Hepatocyte (in vitro differentiated cells): ENCODE measurements at regions not wholly inside any gene's neighbourhood (a gene's known extent, or its start where the extent isn't known, plus 50 kb on each side); places are given as distances from the start of the nearest gene placed in this dataset.

Experiments used
- DNase-seq: peaks from one replicate; pipeline ENCODE4 v3.0.0-alpha.2; 2016; ENCODE audit warnings: low spot score
- H2AFZ ChIP-seq: fragments of 200-600 bp; sonication (generic); 2 replicates; pipeline ENCODE4 v1.6.0; 2016; ENCODE audit warnings: antibody characterized with exemption, mild to moderate bottlenecking
- H3K27ac ChIP-seq: fragments of 200-600 bp; sonication (generic); 2 replicates; pipeline ENCODE4 v1.5.1; 2016; ENCODE audit warnings: mild to moderate bottlenecking
- H3K27me3 ChIP-seq: fragments of 200-600 bp; sonication (generic); 2 replicates; pipeline ENCODE4 v1.6.1; 2016
- H3K36me3 ChIP-seq: fragments of 200-600 bp; sonication (generic); replicated peaks from 2 replicates; pipeline ENCODE4 v1.5.1; 2016; ENCODE audit warnings: low read depth; ENCODE audit not compliant: insufficient read depth
- H3K4me1 ChIP-seq: fragments of 200-600 bp; sonication (generic); 2 replicates; pipeline ENCODE4 v1.5.1; 2016; ENCODE audit warnings: mild to moderate bottlenecking, moderate library complexity; ENCODE audit not compliant: insufficient read depth
- H3K4me2 ChIP-seq: fragments of 200-600 bp; sonication (generic); 2 replicates; pipeline ENCODE4 v1.6.0; 2016
- H3K4me3 ChIP-seq: fragments of 200-600 bp; sonication (generic); 2 replicates; pipeline ENCODE4 v1.5.1; 2016; ENCODE audit warnings: mild to moderate bottlenecking
- H3K79me2 ChIP-seq: fragments of 200-600 bp; sonication (generic); 2 replicates; pipeline ENCODE4 v1.6.0; 2017; ENCODE audit warnings: mild to moderate bottlenecking
- H3K9me2 ChIP-seq: fragments of 200-600 bp; sonication (generic); replicated peaks from 2 replicates; pipeline ENCODE4 v1.6.0; 2017; ENCODE audit warnings: mild to moderate bottlenecking; ENCODE audit not compliant: insufficient read depth
- H3K9me3 ChIP-seq: fragments of 200-600 bp; sonication (generic); 2 replicates; pipeline ENCODE4 v1.5.1; 2016; ENCODE audit warnings: low read depth, mild to moderate bottlenecking
- H4K20me1 ChIP-seq: fragments of 200-600 bp; sonication (generic); 2 replicates; pipeline ENCODE4 v1.6.0; 2016; ENCODE audit warnings: mild to moderate bottlenecking; ENCODE audit not compliant: insufficient read depth, poor library complexity, severe bottlenecking
- EZH2 ChIP-seq: fragments of 200-600 bp; sonication (generic); IDR thresholded peaks from 2 replicates; pipeline ENCODE4 v1.6.1; 2016; ENCODE audit warnings: antibody characterized with exemption, mild to moderate bottlenecking, borderline replicate concordance
- EZH2phosphoT487 ChIP-seq: fragments of 200-600 bp; sonication (generic); IDR thresholded peaks from one replicate; pipeline ENCODE4 v1.6.1; 2018; ENCODE audit warnings: antibody characterized with exemption, mild to moderate bottlenecking, low read depth, moderate library complexity; ENCODE audit not compliant: unreplicated experiment, severe bottlenecking
- WGBS: methylation state at CpG from one replicate; pipeline ENCODE4 v1.1.6; 2016; ENCODE audit warnings: low lambda C conversion rate; ENCODE audit errors: missing lambda C conversion rate; 5-methylcytosine and 5-hydroxymethylcytosine counted together
- TF ChIP-seq, protein P1 (sequence below): fragments of 200-600 bp; sonication (generic); IDR thresholded peaks from 2 replicates; pipeline ENCODE4 v1.5.1; 2016; ENCODE audit warnings: antibody characterized with exemption, mild to moderate bottlenecking; ENCODE audit not compliant: poor library complexity

- no peak overlapping the region for H3K27ac ChIP-seq
- no peak for DNase-seq
- H3K4me2 ChIP-seq: no peak overlapping the region
- H3K9me3 ChIP-seq: no peaks in the 10 kb centered on the region
- TF ChIP-seq, protein P1, sequence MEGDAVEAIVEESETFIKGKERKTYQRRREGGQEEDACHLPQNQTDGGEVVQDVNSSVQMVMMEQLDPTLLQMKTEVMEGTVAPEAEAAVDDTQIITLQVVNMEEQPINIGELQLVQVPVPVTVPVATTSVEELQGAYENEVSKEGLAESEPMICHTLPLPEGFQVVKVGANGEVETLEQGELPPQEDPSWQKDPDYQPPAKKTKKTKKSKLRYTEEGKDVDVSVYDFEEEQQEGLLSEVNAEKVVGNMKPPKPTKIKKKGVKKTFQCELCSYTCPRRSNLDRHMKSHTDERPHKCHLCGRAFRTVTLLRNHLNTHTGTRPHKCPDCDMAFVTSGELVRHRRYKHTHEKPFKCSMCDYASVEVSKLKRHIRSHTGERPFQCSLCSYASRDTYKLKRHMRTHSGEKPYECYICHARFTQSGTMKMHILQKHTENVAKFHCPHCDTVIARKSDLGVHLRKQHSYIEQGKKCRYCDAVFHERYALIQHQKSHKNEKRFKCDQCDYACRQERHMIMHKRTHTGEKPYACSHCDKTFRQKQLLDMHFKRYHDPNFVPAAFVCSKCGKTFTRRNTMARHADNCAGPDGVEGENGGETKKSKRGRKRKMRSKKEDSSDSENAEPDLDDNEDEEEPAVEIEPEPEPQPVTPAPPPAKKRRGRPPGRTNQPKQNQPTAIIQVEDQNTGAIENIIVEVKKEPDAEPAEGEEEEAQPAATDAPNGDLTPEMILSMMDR: no peak
- TF ChIP-seq EZH2phosphoT487 (no peak), EZH2 (no peak)
- no peaks in the 10 kb centered on the region for H3K4me1 ChIP-seq
- H2AFZ ChIP-seq: no peak overlapping the region
- H3K9me2 ChIP-seq: no peaks in the 10 kb centered on the region
- H3K36me3 ChIP-seq: no peaks in the 10 kb centered on the region
- 94% methylated on average over 2 of the region's 2 CpGs for WGBS
- no peaks in the 10 kb centered on the region for H4K20me1 ChIP-seq
- H3K79me2 ChIP-seq: no peaks in the 10 kb centered on the region
- no peaks in the 10 kb centered on the region for H3K27me3 ChIP-seq
- no peak overlapping the region for H3K4me3 ChIP-seq
These were observed 395.1 kb downstream of the RAB28 start for GRCh38 chr4:13088726-13089658.

GRCh38 chr4:13087041-13087440, 397.1 kb downstream of the RAB28 start:
- H4K20me1 ChIP-seq: no peaks in the 10 kb centered on the region
- no peaks in the 10 kb centered on the region for H3K9me2 ChIP-seq
- no peak for DNase-seq
- H3K4me3 ChIP-seq: no peak overlapping the region
- H3K4me1 ChIP-seq: no peaks in the 10 kb centered on the region
- no peaks in the 10 kb centered on the region for H3K79me2 ChIP-seq
- H3K27ac ChIP-seq: no peak overlapping the region
- no peaks in the 10 kb centered on the region for H3K27me3 ChIP-seq
- WGBS: 88% methylated on average over 1 of the region's 1 CpG
- H3K9me3 ChIP-seq: peaks cover 4% of the 10 kb centered on the region
- H2AFZ ChIP-seq: no peak overlapping the region
- H3K36me3 ChIP-seq: no peaks in the 10 kb centered on the region
- no peak for TF ChIP-seq EZH2phosphoT487
- TF ChIP-seq, protein P1: no peak
- TF ChIP-seq EZH2: no peak
- H3K4me2 ChIP-seq: no peak overlapping the region

- Histone ChIP-seq H2AFZ (no peak overlapping the region), H3K27me3 (no peaks in the 10 kb centered on the region), H3K9me2 (no peaks in the 10 kb centered on the region), H3K9me3 (peaks cover 5% of the 10 kb centered on the region), H3K27ac (no peak overlapping the region), H3K79me2 (no peaks in the 10 kb centered on the region), H3K36me3 (no peaks in the 10 kb centered on the region), H3K4me2 (no peak overlapping the region), H3K4me1 (no peaks in the 10 kb centered on the region), H4K20me1 (no peaks in the 10 kb centered on the region), H3K4me3 (no peak overlapping the region)
- 82% methylated on average over 2 of the region's 2 CpGs for WGBS
- TF ChIP-seq, protein P1: no peak
- TF ChIP-seq EZH2 (no peak), EZH2phosphoT487 (no peak)
- DNase-seq: no peak
These were observed 399.9 kb downstream of the RAB28 start for GRCh38 chr4:13084210-13084609.
